Common myeloid progenitor, CD34-positive (primary cell): ENCODE measurements at regions not wholly inside any gene's neighbourhood (a gene's known extent, or its start where the extent isn't known, plus 50 kb on each side); places are given as distances from the start of the nearest gene placed in this dataset.

Experiments
- CTCF ChIA-PET: fragments of 350-600 bp; sonication (Branson Sonifier 250); formaldehyde crosslinking; loops from one replicate; lab custom pipeline; 2021; ENCODE audit warnings: antibody characterized with exemption; lab: Charles Lee
- POLR2A ChIA-PET: fragments of 350-600 bp; sonication (Branson Sonifier 250); formaldehyde crosslinking; loops from one replicate; lab custom pipeline; 2021; ENCODE audit warnings: antibody characterized with exemption; lab: Charles Lee
- DNase-seq, 3 donors: peaks; one replicate each; pipeline versions ENCODE4 v3.0.0 to v3.0.0-alpha.2; 2013
- H3K27ac ChIP-seq, 2 experiments: 1 replicate in 1 of 2; 2 replicates in 1 of 2; pipeline ENCODE4 v1.7.0; 2013; ENCODE audit warnings: inconsistent platforms in 2 of 2, low read length in 2 of 2, mild to moderate bottlenecking in 2 of 2, low read depth in 1 of 2, moderate library complexity in 1 of 2; ENCODE audit not compliant: severe bottlenecking in 2 of 2, insufficient read depth in 1 of 2, poor library complexity in 1 of 2
- H3K27me3 ChIP-seq, 5 experiments: replicated peaks in 2 of 5; 1 replicate in 3 of 5; 2 replicates in 2 of 5; pipeline versions ENCODE4 v1.6.1 to v1.7.0; 2013; ENCODE audit warnings: low read length in 4 of 5, mild to moderate bottlenecking in 2 of 5, moderate library complexity in 2 of 5, inconsistent platforms in 1 of 5; ENCODE audit not compliant: insufficient read depth in 5 of 5, control insufficient read depth in 4 of 5
- H3K36me3 ChIP-seq, 4 experiments: 1 replicate in 2 of 4; 2 replicates in 2 of 4; pipeline versions ENCODE4 v1.6.1 to v1.7.0; 2013; ENCODE audit warnings: low read length in 3 of 4, control low read depth in 1 of 4, mild to moderate bottlenecking in 1 of 4; ENCODE audit not compliant: control insufficient read depth in 4 of 4, insufficient read depth in 4 of 4
- H3K4me1 ChIP-seq, 4 experiments: 1 replicate in 3 of 4; 2 replicates in 1 of 4; pipeline versions ENCODE4 v1.6.1 to v1.7.1; 2013; ENCODE audit warnings: low read length in 3 of 4, mild to moderate bottlenecking in 3 of 4, control low read depth in 1 of 4, inconsistent platforms in 1 of 4, moderate library complexity in 1 of 4; ENCODE audit not compliant: control insufficient read depth in 4 of 4, insufficient read depth in 4 of 4; ENCODE audit errors: control extremely low read depth in 1 of 4
- H3K4me3 ChIP-seq, 7 experiments: 1 replicate in 4 of 7; 2 replicates in 3 of 7; pipeline versions ENCODE4 v1.5.1 to v1.7.0; 2013; ENCODE audit warnings: mild to moderate bottlenecking in 7 of 7, low read length in 6 of 7, moderate library complexity in 6 of 7, inconsistent platforms in 2 of 7, low read depth in 2 of 7, control low read depth in 1 of 7; ENCODE audit not compliant: insufficient read depth in 4 of 7, control insufficient read depth in 1 of 7; ENCODE audit errors: extremely low read depth in 1 of 7
- H3K9me3 ChIP-seq, 5 experiments: 1 replicate in 4 of 5; 2 replicates in 1 of 5; pipeline versions ENCODE4 v1.6.1 to v1.7.1; 2013; ENCODE audit warnings: low read length in 4 of 5, mild to moderate bottlenecking in 2 of 5, inconsistent platforms in 1 of 5, low read depth in 1 of 5, moderate library complexity in 1 of 5; ENCODE audit not compliant: control insufficient read depth in 4 of 5, insufficient read depth in 2 of 5; ENCODE audit errors: control extremely low read depth in 1 of 5
- WGBS: methylation state at CpG from one replicate; pipeline ENCODE4 v1.1.5; 2013; ENCODE audit not compliant: insufficient coverage; 5-methylcytosine and 5-hydroxymethylcytosine counted together

DNA sequence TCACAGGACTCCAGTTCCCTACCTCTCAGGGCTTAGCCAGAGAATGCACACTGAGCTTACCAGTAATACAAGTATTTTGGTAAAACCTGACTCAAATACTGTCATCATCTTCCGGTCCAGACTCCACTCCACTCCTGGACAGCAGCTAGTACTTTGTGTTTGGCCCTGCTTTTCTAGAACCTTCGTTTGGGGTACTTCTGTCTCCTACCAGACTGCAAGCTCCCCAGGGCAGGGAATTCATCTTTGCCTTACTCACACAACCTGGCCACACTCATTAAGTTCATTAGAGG, 108.9 kb upstream of the CDC42EP3 start:
- Histone ChIP-seq H3K9me3 (no peaks in the 10 kb centered on the region), H3K4me1 (no peaks in the 10 kb centered on the region), H3K27ac (no peak overlapping the region), H3K36me3 (no peaks in the 10 kb centered on the region), H3K27me3 (no peaks in the 10 kb centered on the region), H3K4me3 (no peak overlapping the region)
- ChIA-PET CTCF (interaction anchor here (1.5 kb wide), 1 partner anchor 47 kb away, joined by 3 read pairs; no protein-coding TSS in a partner anchor), POLR2A (no interaction called here)
- 100% methylated on average over 2 of the region's 2 CpGs for WGBS
- no peak for DNase-seq

DNA sequence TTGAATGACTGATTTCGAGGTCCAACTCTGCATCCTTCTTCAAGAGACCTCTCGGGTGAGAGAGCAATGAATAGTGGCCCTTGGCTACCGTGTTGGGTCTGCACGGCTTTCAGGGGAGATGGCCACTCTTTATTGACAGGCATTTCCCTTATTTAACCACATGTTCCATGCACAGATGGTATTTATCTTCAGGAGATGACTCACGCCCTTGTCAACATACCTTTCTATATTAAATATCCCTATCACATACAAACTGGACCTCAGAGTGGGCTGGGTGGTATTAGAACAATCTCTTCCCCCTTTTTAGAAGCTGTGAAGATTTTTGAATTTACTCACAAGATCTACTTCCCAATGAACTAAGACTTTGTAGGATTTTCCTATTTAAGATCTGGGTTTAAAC, 109.6 kb upstream of the CDC42EP3 start:
- DNase-seq, result peak in 2 of 3 donors; percentile 3 to 17
- Histone ChIP-seq H3K9me3 (no peaks in the 10 kb centered on the region), H3K27me3 (no peaks in the 10 kb centered on the region), H3K4me3 (no peak overlapping the region), H3K27ac (no peak overlapping the region), H3K4me1 (no peaks in the 10 kb centered on the region), H3K36me3 (no peaks in the 10 kb centered on the region)
- ChIA-PET CTCF (interaction anchor here (1.3 to 1.5 kb wide), 2 partner anchors 46 to 366 kb away, joined by 3 to 4 read pairs; no protein-coding TSS in a partner anchor), POLR2A (no interaction called here)
- WGBS, result 97% methylated on average over 5 of the region's 5 CpGs

DNA sequence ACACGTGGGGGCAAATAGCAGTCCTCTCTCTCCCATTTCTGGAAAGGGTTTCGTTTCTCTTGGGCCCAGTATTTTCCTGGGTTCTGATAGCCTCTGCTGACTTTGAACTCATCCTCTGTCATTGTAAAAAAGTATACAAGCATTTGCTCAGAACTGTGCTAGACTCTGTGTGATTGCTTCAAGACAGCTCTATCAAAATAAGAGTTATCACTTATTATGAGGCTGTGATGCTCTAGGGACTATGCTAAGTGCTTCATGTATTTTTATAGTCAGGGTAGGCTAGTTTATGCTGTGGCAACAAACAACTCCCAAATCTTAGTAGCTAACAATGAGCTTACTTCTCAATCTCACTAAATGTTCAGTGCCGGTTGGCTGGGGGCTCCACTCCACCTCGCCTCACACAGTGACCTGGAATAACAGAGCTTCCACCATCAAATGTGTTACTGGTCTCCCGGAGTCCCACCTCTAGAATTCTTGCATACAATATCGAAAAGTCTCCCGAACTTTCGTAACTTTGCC, 110.8 kb upstream of the CDC42EP3 start:
- ChIA-PET POLR2A (no interaction called here), CTCF (interaction anchor here (0.6 to 1.4 kb wide), 7 partner anchors 8 to 1132 kb away, joined by 3 to 5 read pairs (median 3); no protein-coding TSS in a partner anchor)
- Histone ChIP-seq H3K27me3 (no peaks in the 10 kb centered on the region), H3K4me3 (no peak overlapping the region), H3K27ac (no peak overlapping the region), H3K36me3 (no peaks in the 10 kb centered on the region), H3K4me1 (no peaks in the 10 kb centered on the region), H3K9me3 (peaks cover 0 to 4% (median 0%) of the 10 kb centered on the region in 5 experiments)
- WGBS, result 88% methylated on average over 8 of the region's 8 CpGs
- no peak for DNase-seq

DNA sequence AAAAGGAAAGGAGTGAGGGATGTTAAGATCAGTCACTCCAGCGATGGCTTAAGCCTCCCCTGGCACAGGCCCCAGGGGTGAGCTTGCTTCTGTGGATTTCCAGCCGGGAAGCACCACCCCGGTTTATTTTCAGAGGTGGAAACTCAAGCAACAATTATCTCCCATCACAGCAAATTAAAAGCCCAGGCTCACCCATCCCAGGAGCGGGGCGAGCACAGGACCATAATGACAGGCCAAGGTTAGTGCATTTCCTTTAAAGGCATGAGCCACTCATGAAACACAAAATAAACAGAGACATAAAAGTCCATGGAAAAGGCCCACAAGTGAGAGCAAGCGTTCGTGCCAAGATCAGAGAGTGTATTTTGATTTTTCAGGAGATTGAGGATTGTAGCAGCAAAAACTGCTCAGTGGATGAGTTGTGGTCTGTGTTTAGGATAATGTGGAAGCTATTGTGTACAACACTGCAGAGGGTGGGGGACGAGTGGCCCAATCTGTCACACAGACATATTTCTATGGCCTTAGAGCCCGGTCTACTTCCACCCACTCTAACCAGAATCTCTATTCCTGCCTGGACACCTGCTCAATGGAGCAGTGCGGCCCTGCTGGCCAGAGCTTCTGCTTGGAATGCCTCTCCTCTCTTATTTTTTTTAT, 111.4 kb upstream of the CDC42EP3 start:
- H3K4me1 ChIP-seq, result no peaks in the 10 kb centered on the region

DNA sequence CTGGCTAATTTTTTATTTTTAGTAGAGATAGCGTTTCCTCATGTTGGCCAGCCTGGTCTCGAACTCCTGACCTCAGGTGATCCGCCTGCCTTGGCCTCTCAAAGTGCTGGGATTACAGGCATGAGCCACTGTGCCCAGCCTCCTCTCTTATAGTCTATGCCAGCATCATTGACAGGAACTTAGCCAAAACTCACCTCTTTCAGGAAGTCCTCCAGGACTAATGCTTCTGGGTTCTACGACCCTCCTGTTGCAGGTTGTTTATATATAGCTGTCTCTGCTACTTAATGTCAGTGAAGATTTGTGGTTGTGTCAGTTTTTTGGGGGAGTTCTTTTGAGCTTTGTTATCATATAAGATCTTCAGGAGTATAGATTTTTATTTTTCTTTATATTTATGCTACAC, 112.1 kb upstream of the CDC42EP3 start:
- H3K4me3 ChIP-seq, result no peak overlapping the region
- H3K4me1 ChIP-seq, result no peaks in the 10 kb centered on the region
- H3K36me3 ChIP-seq, result no peaks in the 10 kb centered on the region
- no peak overlapping the region for H3K27ac ChIP-seq
- DNase-seq, result no peak
- peaks cover 0 to 11% (median 8%) of the 10 kb centered on the region in 5 experiments for H3K9me3 ChIP-seq
- ChIA-PET POLR2A (no interaction called here), CTCF (no interaction called here)
- H3K27me3 ChIP-seq, result no peaks in the 10 kb centered on the region
- WGBS, result 92% methylated on average over 2 of the region's 4 CpGs

More for the DNA sequence above, 111.4 kb upstream of the CDC42EP3 start:
- ChIA-PET CTCF (interaction anchor here (0.7 to 1.4 kb wide), 4 partner anchors 8 to 18 kb away, joined by 3 to 5 read pairs (median 3); no protein-coding TSS in a partner anchor), POLR2A (no interaction called here)
- Histone ChIP-seq H3K9me3 (peaks cover 0 to 8% (median 2%) of the 10 kb centered on the region in 5 experiments), H3K4me3 (no peak overlapping the region), H3K27me3 (no peaks in the 10 kb centered on the region), H3K36me3 (no peaks in the 10 kb centered on the region), H3K27ac (no peak overlapping the region)
- DNase-seq, result no peak
- WGBS, result 100% methylated on average over 6 of the region's 10 CpGs

DNA sequence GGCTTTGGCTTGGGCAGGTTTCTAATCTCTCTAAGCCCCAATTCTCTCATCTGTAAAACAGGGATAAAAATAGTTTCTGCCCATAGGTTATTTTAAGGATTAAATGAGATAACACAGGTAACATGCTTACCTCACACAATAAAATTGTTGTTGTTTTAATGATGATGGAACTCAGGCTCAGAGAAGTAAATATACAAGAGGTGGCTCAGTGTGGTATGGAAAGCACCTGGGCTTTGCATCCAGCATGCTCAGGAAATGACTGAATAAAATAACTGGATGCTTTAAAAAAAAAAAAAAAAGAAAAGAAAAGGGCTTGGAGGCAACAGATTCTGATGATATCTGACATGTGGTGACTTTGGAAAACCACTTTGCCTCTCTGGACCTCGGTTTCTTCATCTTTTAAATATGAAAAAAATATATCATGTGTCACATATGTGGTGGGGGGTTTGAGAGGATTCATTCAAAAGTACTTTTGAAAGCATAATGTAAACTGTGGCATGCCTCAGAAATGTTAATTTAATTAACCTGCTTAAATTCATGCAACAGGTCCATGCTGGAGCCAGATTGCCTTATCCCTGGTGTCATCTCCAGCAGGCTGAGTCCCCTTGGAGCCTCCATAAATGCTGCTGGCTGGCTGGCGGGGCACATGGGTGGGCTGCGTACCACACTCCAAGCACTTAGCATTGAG, 112.8 kb upstream of the CDC42EP3 start:
- ChIA-PET CTCF (no interaction called here), POLR2A (no interaction called here)
- Histone ChIP-seq H3K27ac (no peak overlapping the region), H3K4me1 (no peaks in the 10 kb centered on the region), H3K27me3 (no peaks in the 10 kb centered on the region), H3K36me3 (no peaks in the 10 kb centered on the region), H3K4me3 (no peak overlapping the region), H3K9me3 (peaks cover 0 to 14% (median 11%) of the 10 kb centered on the region in 5 experiments)
- peak in 1 of 3 donors; percentile 6 for DNase-seq
- 100% methylated on average over 2 of the region's 3 CpGs for WGBS

DNA sequence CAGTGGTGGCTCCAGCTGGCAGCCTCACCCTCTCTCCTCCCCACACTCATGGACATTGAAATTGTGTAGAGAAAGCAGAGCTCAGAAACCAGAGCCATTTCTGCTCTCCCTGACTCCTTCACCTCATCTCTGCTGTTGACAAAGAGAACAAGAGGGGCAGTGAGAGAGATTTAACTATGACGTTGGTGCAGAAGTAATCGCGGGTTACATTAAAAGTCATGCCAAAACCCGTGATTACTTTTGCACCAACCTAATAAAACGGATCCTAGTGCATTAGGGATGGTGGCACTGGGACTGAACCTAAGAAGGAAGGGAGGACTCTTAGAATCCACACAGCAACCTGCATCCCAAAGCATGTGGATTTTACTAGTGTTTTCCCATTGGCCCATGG, 113.3 kb upstream of the CDC42EP3 start:
- Histone ChIP-seq H3K4me3 (no peak overlapping the region), H3K9me3 (peaks cover 0 to 15% (median 11%) of the 10 kb centered on the region in 5 experiments), H3K27ac (no peak overlapping the region), H3K36me3 (no peaks in the 10 kb centered on the region), H3K27me3 (no peaks in the 10 kb centered on the region), H3K4me1 (no peaks in the 10 kb centered on the region)
- POLR2A ChIA-PET, result no interaction called here
- WGBS, result 95% methylated on average over 5 of the region's 5 CpGs
- CTCF ChIA-PET, result no interaction called here
- no peak for DNase-seq
